Activated naive CD4-positive, alpha-beta T cell treated with anti-CD3 and anti-CD28 coated beads for 36 hours (primary cell): ENCODE measurements at regions not wholly inside any gene's neighbourhood (a gene's known extent, or its start where the extent isn't known, plus 50 kb on each side); places are given as distances from the start of the nearest gene placed in this dataset.
"Not testable (repeated sequence)": the region's sequence is repeated elsewhere in the genome, so short reads cannot be mapped to it uniquely, and the experiment has no call there.

Source experiments
- CTCF ChIA-PET: fragments of 350-600 bp; sonication (Branson Sonifier 250); formaldehyde crosslinking; loops from one replicate; lab custom pipeline; 2021; ENCODE audit warnings: antibody characterized with exemption; lab: Charles Lee
- DNase-seq: peaks from one replicate; pipeline ENCODE4 v3.0.0-alpha.2; 2020
- H3K27ac Mint-ChIP-seq: one replicate; pipeline ENCODE4 v1.8.0; 2021; ENCODE audit warnings: mild to moderate bottlenecking, mixed read lengths
- H3K27me3 Mint-ChIP-seq: one replicate; pipeline ENCODE4 v1.8.0; 2021; ENCODE audit warnings: low read depth, mixed read lengths
- H3K36me3 Mint-ChIP-seq: one replicate; pipeline ENCODE4 v1.8.0; 2021; ENCODE audit warnings: low read depth, mixed read lengths
- H3K4me1 Mint-ChIP-seq: one replicate; pipeline ENCODE4 v1.8.0; 2021; ENCODE audit warnings: low read depth, mixed read lengths
- H3K4me3 Mint-ChIP-seq: one replicate; pipeline ENCODE4 v1.8.0; 2021; ENCODE audit warnings: mild to moderate bottlenecking, moderate library complexity, mixed read lengths
- H3K9me3 Mint-ChIP-seq: one replicate; pipeline ENCODE4 v1.8.0; 2021; ENCODE audit warnings: mixed read lengths
- intact Hi-C: fragments of 100-400 bp; cut with micrococcal nuclease; formaldehyde crosslinking; loops from one replicate; pipeline ENCODE4 v1.15.1; 2023

DNA sequence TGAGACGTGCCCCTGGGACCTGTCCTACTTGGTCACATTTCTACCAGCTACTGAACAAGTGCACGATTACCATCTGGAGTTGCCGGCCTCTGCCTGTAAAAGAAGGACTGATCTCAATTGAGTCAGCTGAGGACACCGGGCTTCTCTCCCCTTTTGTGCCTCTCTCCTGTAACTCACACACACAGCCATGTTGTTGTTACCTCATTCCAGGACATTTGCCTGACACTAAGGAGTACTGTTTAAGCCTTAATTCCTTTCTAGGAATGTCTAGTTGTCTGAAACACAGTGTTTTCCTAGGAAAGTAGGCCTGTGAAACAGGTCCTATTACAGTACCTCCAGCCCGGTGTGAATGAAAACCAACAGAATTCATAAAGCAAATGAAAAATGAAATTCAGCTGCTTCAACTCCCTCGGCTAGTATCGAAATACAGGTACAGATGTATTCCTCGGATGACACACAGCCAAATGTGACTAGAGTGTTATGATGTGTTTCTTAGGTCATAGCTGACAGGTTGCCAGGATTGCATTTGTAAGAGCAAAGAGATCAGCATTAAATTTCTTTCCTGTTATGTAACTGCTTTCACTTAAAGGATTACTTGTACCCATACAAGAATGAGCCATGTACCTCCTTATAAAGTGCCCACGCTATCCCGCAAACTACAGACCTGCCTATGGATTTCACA, 152.0 kb upstream of the IRS2 start:
- H3K4me1 Mint-ChIP-seq = no peaks in the 10 kb centered on the region
- H3K4me3 Mint-ChIP-seq = no peak overlapping the region
- intact Hi-C loops = loop anchor here (10.0 kb wide), 1 partner anchor 974 kb away; no protein-coding TSS in a partner anchor
- H3K36me3 Mint-ChIP-seq = no peaks in the 10 kb centered on the region
- H3K9me3 Mint-ChIP-seq = peaks cover 7% of the 10 kb centered on the region
- H3K27ac Mint-ChIP-seq = no peak overlapping the region
- peaks cover 4% of the 10 kb centered on the region for H3K27me3 Mint-ChIP-seq
- CTCF ChIA-PET = no interaction called here
- DNase-seq = no peak

DNA sequence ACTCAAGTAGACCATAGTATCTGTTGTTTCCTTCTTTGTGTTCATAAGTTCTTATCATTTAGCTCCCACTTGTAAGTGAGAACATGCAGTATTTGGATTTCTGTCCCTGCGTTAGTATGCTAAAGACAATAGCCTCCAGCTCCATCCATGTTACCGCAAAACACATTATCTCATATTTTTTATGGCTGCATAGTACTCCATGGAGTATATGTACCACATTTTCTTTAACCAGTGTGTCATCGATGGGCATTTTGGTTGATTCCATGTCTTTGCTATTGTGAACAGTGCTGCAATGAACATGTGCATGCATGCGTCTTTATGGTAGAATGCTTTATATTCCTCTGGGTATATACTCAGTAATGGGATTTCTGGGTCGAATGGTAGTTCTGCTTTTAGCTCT, 148.1 kb upstream of the IRS2 start:
- H3K4me1 Mint-ChIP-seq, H3K9me3 Mint-ChIP-seq, H3K27ac Mint-ChIP-seq, H3K36me3 Mint-ChIP-seq, H3K4me3 Mint-ChIP-seq, CTCF ChIA-PET, H3K27me3 Mint-ChIP-seq, DNase-seq: not testable (repeated sequence)
- intact Hi-C loops = loop anchor here (10.0 kb wide), 1 partner anchor 970 kb away; no protein-coding TSS in a partner anchor

DNA sequence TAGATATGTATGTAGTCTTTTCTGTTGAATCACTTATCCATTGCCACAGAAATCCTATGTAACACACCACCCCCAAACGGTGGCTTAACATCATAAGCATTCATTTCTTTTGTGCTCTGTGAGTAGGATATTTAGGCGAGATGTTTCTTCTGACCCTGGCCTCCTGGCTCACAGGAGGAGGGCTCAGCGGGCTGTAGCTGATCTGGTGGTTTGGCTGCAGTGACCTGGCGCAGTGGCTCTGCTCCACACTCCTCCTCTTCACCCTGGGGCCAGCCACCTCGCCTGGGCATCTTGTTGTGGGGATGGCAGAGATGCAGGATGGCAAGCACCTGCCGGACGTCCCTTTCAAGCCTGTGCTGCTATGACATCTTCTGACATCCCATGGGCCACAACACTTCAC, 147.1 kb upstream of the IRS2 start:
- CTCF ChIA-PET = no interaction called here

DNA sequence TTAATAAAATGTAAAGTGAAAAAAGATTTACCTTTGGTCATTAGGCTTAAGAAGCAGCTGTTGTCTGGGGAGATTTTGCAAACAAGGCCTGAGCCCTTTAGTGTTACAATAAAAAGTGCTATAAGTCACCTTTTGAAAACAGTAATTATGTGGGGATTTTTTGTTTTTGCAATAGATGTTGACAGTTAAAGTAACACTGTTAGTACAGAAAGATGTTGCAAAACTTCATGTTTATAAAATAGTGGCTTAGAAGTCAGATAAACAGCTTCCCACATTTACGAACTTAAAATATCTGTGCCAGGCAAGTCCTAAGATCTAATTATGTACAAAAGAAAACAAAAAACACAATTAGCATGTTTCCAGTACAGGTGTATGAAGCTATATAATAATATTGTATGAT, 138.0 kb upstream of the IRS2 start:
- CTCF ChIA-PET = no interaction called here
- H3K36me3 Mint-ChIP-seq = no peaks in the 10 kb centered on the region
- H3K27me3 Mint-ChIP-seq = peaks cover 13% of the 10 kb centered on the region
- no peak overlapping the region for H3K4me3 Mint-ChIP-seq
- H3K9me3 Mint-ChIP-seq = no peaks in the 10 kb centered on the region
- no peaks in the 10 kb centered on the region for H3K4me1 Mint-ChIP-seq
- intact Hi-C loops = no loop called here
- DNase-seq = no peak
- H3K27ac Mint-ChIP-seq = no peak overlapping the region

More for the DNA sequence above, 147.1 kb upstream of the IRS2 start:
- H3K27me3 Mint-ChIP-seq = peaks cover 2% of the 10 kb centered on the region
- H3K4me3 Mint-ChIP-seq = no peak overlapping the region
- H3K4me1 Mint-ChIP-seq = no peaks in the 10 kb centered on the region
- no peak overlapping the region for H3K27ac Mint-ChIP-seq
- DNase-seq = no peak
- no peaks in the 10 kb centered on the region for H3K36me3 Mint-ChIP-seq
- H3K9me3 Mint-ChIP-seq = peaks cover 7% of the 10 kb centered on the region
- intact Hi-C loops = loop anchor here (10.0 kb wide), 1 partner anchor 969 kb away; no protein-coding TSS in a partner anchor

DNA sequence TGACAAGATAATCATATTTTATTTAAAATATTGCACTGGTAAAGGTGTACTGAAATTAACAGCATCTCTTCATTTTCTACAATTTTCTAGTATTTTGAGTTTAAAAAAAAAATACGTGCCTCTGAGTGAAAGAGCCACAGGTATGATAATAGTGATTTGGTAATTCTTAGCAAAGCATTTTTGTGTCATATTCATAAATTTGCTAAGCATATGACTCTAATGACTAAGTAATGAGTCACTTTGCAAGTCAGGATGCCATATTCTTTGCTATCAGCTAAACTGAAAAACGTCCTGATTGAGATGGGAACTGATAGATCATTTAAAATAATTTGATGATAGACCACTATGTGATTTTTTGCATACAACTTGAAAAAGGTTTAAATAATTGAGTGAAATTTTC, 136.1 kb upstream of the IRS2 start:
- Mint-ChIP-seq H3K9me3 (no peaks in the 10 kb centered on the region), H3K36me3 (no peaks in the 10 kb centered on the region), H3K27ac (no peak overlapping the region), H3K4me1 (no peaks in the 10 kb centered on the region), H3K27me3 (peaks cover 13% of the 10 kb centered on the region), H3K4me3 (no peak overlapping the region)
- CTCF ChIA-PET = no interaction called here
- intact Hi-C loops = no loop called here
- no peak for DNase-seq

DNA sequence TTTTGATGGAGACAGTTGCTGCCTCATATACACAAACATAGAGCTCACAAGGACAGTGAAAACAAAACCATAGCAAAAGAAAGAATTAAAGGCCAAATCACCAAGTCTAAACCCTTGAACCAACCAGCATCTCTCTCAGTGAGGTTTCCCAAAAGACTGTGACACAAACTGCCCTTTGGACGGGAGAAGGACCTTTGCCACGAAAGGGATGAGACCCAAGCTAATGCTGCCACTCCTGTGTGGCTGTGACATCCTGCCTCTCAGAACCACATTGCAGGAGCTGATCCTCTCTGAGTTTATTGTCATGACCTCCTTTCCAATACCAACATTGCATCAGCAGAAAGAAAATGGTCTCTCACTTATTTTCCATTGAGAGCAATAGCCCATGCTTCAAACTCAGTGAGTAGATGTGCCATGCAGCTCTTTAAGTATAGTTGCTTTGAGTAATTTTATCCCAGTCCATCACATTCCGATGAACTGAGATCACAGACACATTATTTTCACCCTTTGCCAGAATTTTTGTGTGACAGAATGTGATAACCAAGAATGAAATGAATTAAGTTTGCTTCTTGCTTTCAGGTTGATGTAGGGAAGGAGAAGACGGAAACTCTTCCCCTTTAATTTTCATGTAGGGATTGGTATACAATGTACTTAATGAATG, 133.5 kb upstream of the IRS2 start:
- CTCF ChIA-PET = no interaction called here
- no peak overlapping the region for H3K4me3 Mint-ChIP-seq
- intact Hi-C loops = no loop called here
- no peak overlapping the region for H3K27ac Mint-ChIP-seq
- no peaks in the 10 kb centered on the region for H3K9me3 Mint-ChIP-seq
- H3K4me1 Mint-ChIP-seq = no peaks in the 10 kb centered on the region
- H3K27me3 Mint-ChIP-seq = peaks cover 9% of the 10 kb centered on the region
- H3K36me3 Mint-ChIP-seq = no peaks in the 10 kb centered on the region
- DNase-seq = no peak

DNA sequence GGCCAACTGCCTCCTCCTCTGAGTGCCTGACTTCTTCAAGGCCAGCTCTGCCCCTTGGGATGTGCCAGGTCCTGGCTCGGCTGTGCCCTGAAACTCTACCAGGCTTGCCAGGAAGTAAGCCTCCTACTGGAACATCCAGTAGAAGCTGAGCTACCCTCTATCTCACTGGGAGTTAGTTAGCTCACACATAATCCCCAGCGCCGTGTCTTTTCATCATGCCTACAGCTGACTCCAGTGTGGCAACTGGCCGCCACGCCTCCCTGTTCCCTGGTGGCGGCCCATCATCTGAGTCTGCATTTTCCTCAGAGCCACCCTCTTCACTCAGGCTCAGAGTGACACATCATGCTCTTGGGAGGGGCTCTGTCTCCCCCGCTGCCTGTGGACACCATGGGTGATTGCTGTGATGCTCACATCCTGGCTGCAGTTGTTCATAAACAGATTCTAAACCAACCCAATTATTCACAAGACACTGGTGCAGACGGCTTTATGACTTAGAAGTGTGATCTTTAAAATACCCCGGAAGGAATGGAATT, 131.9 kb upstream of the IRS2 start:
- H3K27ac Mint-ChIP-seq = no peak overlapping the region
- peaks cover 13% of the 10 kb centered on the region for H3K27me3 Mint-ChIP-seq
- H3K9me3 Mint-ChIP-seq = no peaks in the 10 kb centered on the region
- intact Hi-C loops = no loop called here
- CTCF ChIA-PET = no interaction called here
- no peaks in the 10 kb centered on the region for H3K4me1 Mint-ChIP-seq
- H3K36me3 Mint-ChIP-seq = no peaks in the 10 kb centered on the region
- no peak for DNase-seq
- H3K4me3 Mint-ChIP-seq = no peak overlapping the region

DNA sequence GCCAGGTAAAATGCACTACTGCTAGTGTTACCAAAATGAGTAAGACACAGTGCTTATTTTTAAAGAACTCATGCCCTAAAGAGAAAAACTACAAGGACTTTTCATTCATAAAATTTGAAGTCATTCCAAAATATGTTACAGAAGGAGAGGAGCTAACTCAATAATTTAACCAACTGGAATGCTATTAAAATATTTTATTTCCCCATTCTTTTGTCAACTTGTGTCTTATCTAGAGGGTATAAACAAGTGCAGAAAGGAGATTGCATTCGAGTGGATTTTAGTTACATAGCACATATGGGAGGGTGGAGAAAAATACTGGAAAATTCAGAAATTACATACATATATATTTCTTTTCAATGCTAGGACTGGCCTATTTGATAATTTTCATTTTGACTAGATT, 131.0 kb upstream of the IRS2 start:
- no peaks in the 10 kb centered on the region for H3K4me1 Mint-ChIP-seq
- intact Hi-C loops = no loop called here
- no peak for DNase-seq
- no peak overlapping the region for H3K4me3 Mint-ChIP-seq
- CTCF ChIA-PET = no interaction called here
- no peaks in the 10 kb centered on the region for H3K9me3 Mint-ChIP-seq
- peaks cover 13% of the 10 kb centered on the region for H3K27me3 Mint-ChIP-seq
- H3K27ac Mint-ChIP-seq = no peak overlapping the region
- no peaks in the 10 kb centered on the region for H3K36me3 Mint-ChIP-seq

DNA sequence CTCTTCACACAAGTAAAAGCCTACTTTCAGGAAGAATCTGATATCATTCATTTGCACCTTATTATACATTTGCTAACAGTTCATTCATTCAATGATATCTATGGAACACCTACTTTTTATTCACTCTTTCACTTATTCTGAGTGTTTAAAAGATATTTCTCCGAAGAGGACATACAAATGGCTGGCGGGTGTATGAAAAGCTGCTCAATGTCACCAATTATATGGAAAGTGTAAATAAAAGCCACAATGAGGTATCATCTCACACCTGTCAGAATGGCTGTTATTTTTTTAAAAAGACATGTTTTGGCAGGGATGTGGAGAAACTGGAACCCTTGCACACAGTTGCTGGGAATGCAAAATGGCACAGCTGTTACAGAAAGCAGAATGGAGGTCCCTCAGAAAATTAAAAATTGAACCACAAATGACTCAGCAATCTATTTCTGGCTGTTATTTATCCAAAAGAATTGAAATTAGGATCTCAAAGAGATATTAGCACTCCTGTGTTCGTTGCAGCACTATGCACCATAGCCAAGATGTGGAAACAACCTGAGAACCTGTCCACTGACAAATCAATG, 127.6 kb upstream of the IRS2 start:
- Mint-ChIP-seq H3K27me3 (peaks cover 7% of the 10 kb centered on the region), H3K4me1 (no peaks in the 10 kb centered on the region), H3K27ac (no peak overlapping the region), H3K36me3 (no peaks in the 10 kb centered on the region), H3K9me3 (no peaks in the 10 kb centered on the region), H3K4me3 (no peak overlapping the region)
- CTCF ChIA-PET = no interaction called here
- no peak for DNase-seq
- intact Hi-C loops = no loop called here

DNA sequence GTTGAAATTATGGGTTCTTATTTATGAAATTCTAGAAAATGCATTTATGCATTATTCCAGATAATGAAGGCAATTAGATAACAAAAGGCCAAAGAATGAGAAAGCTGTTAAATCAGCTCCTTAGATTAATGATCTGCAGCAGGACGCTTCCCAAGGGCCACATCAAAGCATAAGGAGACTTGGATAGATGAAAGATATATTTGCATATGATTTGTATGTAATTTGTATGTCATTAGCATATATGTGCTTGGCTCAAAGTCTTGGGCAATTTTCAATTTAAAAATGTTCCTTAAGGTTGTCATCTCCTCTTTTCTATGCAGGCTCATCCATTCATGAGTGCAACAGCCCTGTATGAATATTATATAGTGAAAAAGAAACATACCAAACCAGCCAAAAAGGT, 126.8 kb upstream of the IRS2 start:
- intact Hi-C loops = no loop called here
- H3K36me3 Mint-ChIP-seq = no peaks in the 10 kb centered on the region
- H3K27ac Mint-ChIP-seq = no peak overlapping the region
- CTCF ChIA-PET = no interaction called here
- peaks cover 7% of the 10 kb centered on the region for H3K27me3 Mint-ChIP-seq
- no peaks in the 10 kb centered on the region for H3K4me1 Mint-ChIP-seq
- no peak for DNase-seq
- H3K4me3 Mint-ChIP-seq = no peak overlapping the region
- no peaks in the 10 kb centered on the region for H3K9me3 Mint-ChIP-seq

DNA sequence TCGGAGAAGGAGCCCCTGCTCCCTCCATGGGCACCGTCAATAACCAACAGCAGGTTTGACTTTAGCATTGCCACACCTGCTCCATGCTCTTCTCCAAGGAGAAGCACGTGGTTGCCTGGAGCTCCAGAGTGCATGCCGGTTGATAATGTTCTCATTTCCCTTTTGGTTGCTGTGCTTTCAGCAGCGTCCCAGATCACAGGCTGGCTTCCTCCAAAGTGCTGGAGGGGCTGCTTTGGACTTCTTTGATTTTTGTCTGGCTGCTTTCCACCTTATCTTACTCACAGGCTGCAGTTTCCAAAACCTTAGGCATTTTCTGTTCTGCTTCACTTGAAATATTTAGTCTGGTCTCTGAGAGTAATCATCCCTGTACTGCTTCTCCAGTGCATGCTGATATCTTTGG, 123.8 kb upstream of the IRS2 start:
- no peaks in the 10 kb centered on the region for H3K4me1 Mint-ChIP-seq

DNA sequence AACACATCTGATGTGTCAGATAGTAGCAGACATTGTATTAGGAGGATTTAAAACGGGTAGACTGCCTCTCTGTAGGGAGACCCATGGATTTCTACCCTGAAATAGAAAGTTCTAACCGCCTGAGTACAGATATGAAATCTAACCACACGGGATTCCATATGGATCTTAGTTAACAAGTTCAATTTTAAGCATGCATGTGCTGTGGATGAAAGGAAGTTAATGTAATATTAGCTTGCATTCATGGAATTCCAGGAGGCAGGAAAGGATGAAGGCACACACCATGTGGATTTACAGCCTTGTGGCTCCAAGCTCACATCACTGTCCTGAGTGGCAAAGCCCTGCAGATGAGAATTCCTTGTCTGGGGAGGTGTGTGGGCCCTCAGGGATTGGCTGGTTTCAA, 120.6 kb upstream of the IRS2 start:
- DNase-seq = no peak
- no peaks in the 10 kb centered on the region for H3K4me1 Mint-ChIP-seq

More for the DNA sequence above, 123.8 kb upstream of the IRS2 start:
- DNase-seq = no peak
- Mint-ChIP-seq H3K36me3 (no peaks in the 10 kb centered on the region), H3K4me3 (no peak overlapping the region), H3K9me3 (no peaks in the 10 kb centered on the region), H3K27ac (no peak overlapping the region), H3K27me3 (peaks cover 9% of the 10 kb centered on the region)
- intact Hi-C loops = no loop called here
- CTCF ChIA-PET = no interaction called here

DNA sequence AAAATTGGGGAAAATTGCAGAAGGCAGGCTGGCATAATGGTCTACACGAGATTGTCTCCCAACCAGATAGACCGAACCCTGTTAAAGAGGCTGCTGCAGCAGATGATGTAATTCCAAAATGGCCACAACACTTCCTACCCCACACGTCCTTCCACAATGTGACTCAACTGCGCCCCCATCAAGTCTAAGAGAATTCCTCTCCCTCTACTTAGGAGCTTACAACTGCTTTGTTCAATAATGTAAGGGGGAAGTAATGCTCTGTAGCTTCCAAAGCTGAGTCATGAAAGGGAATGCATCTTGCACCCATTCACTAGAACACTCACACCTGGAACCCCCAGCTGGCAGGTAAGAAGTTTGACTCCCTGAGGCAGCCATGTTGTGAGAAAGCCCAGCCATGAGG, 117.8 kb upstream of the IRS2 start:
- no peak for DNase-seq
- Mint-ChIP-seq H3K27ac (no peak overlapping the region), H3K36me3 (no peaks in the 10 kb centered on the region), H3K4me3 (no peak overlapping the region), H3K27me3 (peaks cover 10% of the 10 kb centered on the region), H3K4me1 (no peaks in the 10 kb centered on the region), H3K9me3 (no peaks in the 10 kb centered on the region)
- intact Hi-C loops = no loop called here
- CTCF ChIA-PET = no interaction called here

More for the DNA sequence above, 120.6 kb upstream of the IRS2 start:
- Mint-ChIP-seq H3K27ac (no peak overlapping the region), H3K36me3 (no peaks in the 10 kb centered on the region), H3K27me3 (peaks cover 6% of the 10 kb centered on the region), H3K9me3 (no peaks in the 10 kb centered on the region), H3K4me3 (no peak overlapping the region)
- CTCF ChIA-PET = no interaction called here
- intact Hi-C loops = no loop called here
